ENCODE measurements at regions not wholly inside any gene's neighbourhood (a gene's known extent, or its start where the extent isn't known, plus 50 kb on each side); places are given as distances from the start of the nearest gene placed in this dataset.

- Histone ChIP-seq H3K27me3 (ENCODE audit: control insufficient read depth, insufficient read depth, low read length) (no peaks in the 10 kb centered on the region), H3K4me3 (ENCODE audit: insufficient read depth, low read depth, low read length) (no peak overlapping the region), H3K36me3 (replicated peaks; ENCODE audit: control insufficient read depth, insufficient read depth, low read length) (no peaks in the 10 kb centered on the region)
- DNase-seq = no peak
Observed at GRCh38 chr1:70866542-70867264, 180.9 kb downstream of the PTGER3 start.

- no peak for DNase-seq
- Histone ChIP-seq H3K36me3 (replicated peaks; ENCODE audit: control insufficient read depth, insufficient read depth, low read length) (no peaks in the 10 kb centered on the region), H3K4me3 (ENCODE audit: insufficient read depth, low read depth, low read length) (no peak overlapping the region), H3K27me3 (ENCODE audit: control insufficient read depth, insufficient read depth, low read length) (no peaks in the 10 kb centered on the region)
Observed at GRCh38 chr1:70871790-70872189, 175.8 kb downstream of the PTGER3 start.

- H3K36me3 ChIP-seq (replicated peaks; ENCODE audit: control insufficient read depth, insufficient read depth, low read length) = no peaks in the 10 kb centered on the region
- DNase-seq = no peak
- H3K27me3 ChIP-seq (ENCODE audit: control insufficient read depth, insufficient read depth, low read length) = no peaks in the 10 kb centered on the region
- no peak overlapping the region for H3K4me3 ChIP-seq (ENCODE audit: insufficient read depth, low read depth, low read length)
Observed at GRCh38 chr1:70874063-70874462, 173.6 kb downstream of the PTGER3 start.

DNA sequence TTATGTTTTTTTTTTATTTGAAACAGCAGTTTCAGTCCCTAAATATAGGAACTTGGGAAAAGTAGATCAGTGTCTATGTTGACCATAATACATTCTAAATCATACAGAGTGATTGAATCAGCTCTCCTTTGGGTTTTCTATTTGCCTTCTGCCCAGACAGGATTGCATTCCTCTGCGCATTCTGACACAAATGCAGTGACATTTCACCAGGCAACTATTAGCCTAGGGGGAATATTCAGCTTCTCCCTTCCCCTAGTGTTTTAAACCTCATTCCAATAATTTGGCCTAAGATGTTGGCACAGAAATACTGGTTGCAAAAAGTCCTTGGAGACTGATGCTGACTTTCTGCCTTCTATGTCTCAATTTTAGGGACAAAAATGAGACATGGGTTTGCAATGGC is 172.8 kb downstream of the PTGER3 start:
- no peak for DNase-seq
- Histone ChIP-seq H3K4me3 (ENCODE audit: insufficient read depth, low read depth, low read length) (no peak overlapping the region), H3K36me3 (replicated peaks; ENCODE audit: control insufficient read depth, insufficient read depth, low read length) (no peaks in the 10 kb centered on the region), H3K27me3 (ENCODE audit: control insufficient read depth, insufficient read depth, low read length) (no peaks in the 10 kb centered on the region)

- no peak for DNase-seq
- Histone ChIP-seq H3K27me3 (ENCODE audit: control insufficient read depth, insufficient read depth, low read length) (no peaks in the 10 kb centered on the region), H3K4me3 (ENCODE audit: insufficient read depth, low read depth, low read length) (no peak overlapping the region), H3K36me3 (replicated peaks; ENCODE audit: control insufficient read depth, insufficient read depth, low read length) (no peaks in the 10 kb centered on the region)
Observed at GRCh38 chr1:70877343-70877742, 170.3 kb downstream of the PTGER3 start.

GRCh38 chr1:70887936-70888335 is 159.7 kb downstream of the PTGER3 start:
- Histone ChIP-seq H3K4me3 (ENCODE audit: insufficient read depth, low read depth, low read length) (no peak overlapping the region), H3K36me3 (replicated peaks; ENCODE audit: control insufficient read depth, insufficient read depth, low read length) (no peaks in the 10 kb centered on the region), H3K27me3 (ENCODE audit: control insufficient read depth, insufficient read depth, low read length) (no peaks in the 10 kb centered on the region)
- DNase-seq = no peak

DNA sequence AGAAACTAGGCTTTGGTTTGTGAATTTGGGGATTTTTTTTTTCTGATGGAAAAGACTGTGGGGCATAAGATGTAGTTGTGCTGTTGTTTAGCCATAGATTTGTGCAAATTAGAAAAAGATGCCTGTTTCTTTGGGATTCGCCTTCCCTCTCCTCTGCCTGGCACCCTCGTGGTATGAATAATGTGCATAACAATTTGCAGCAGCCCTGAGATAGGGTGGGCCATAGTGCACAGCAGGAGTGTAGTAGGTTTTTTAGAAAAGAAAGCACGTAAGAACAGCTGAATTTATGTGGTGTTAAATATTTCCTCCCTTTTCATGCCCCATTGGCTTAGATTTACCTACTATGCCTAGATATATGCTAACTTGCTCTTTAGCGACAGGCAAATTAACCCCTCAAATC is 158.9 kb downstream of the PTGER3 start:
- no peaks in the 10 kb centered on the region for H3K27me3 ChIP-seq (ENCODE audit: control insufficient read depth, insufficient read depth, low read length)
- no peaks in the 10 kb centered on the region for H3K36me3 ChIP-seq (replicated peaks; ENCODE audit: control insufficient read depth, insufficient read depth, low read length)
- DNase-seq = no peak
- no peak overlapping the region for H3K4me3 ChIP-seq (ENCODE audit: insufficient read depth, low read depth, low read length)

GRCh38 chr1:70890408-70890807 is 157.2 kb downstream of the PTGER3 start:
- no peak for DNase-seq
- Histone ChIP-seq H3K36me3 (replicated peaks; ENCODE audit: control insufficient read depth, insufficient read depth, low read length) (no peaks in the 10 kb centered on the region), H3K27me3 (ENCODE audit: control insufficient read depth, insufficient read depth, low read length) (no peaks in the 10 kb centered on the region), H3K4me3 (ENCODE audit: insufficient read depth, low read depth, low read length) (no peak overlapping the region)

DNA sequence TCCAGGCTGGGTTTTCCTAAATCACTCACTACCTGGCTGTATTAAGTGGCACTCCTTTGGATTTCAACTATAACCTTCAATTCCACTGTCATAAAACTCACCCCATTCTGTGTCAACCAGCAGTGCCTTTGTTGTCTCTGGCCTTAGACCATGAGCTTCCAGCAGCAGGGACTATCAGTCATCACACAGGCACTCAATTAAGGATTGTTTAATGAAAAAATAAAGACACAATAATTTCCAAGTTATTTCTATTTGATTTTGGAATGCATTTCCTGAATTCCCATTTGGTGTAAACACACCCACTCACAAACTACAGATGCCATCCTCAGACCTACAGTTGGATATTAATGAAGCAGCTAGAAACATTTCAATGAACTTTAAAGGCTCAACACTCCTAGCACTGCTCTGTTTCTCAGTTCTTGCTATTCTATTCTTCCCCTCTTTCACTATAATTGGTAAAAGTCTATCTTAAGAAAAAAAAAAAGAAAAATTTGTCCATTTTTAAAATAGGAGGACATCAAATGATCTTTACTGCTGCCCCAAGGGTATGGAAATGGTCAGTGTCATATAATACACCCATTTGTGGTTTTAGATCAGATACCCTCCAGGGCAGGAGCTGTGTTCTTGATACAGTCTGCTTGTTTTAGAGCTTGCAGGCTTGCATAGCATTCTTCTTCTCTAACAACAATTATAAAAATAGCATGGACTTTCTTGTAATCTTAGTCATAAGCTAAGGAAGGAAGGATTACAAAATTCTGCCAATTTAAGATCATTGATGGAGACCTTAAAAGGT is 156.4 kb downstream of the PTGER3 start:
- no peak for DNase-seq
- Histone ChIP-seq H3K4me3 (ENCODE audit: insufficient read depth, low read depth, low read length) (no peak overlapping the region), H3K27me3 (ENCODE audit: control insufficient read depth, insufficient read depth, low read length) (no peaks in the 10 kb centered on the region), H3K36me3 (replicated peaks; ENCODE audit: control insufficient read depth, insufficient read depth, low read length) (no peaks in the 10 kb centered on the region)

- Histone ChIP-seq H3K36me3 (replicated peaks; ENCODE audit: control insufficient read depth, insufficient read depth, low read length) (no peaks in the 10 kb centered on the region), H3K4me3 (ENCODE audit: insufficient read depth, low read depth, low read length) (no peak overlapping the region)
- no peak for DNase-seq
Observed at GRCh38 chr1:70892140-70892539, 155.5 kb downstream of the PTGER3 start.

DNA sequence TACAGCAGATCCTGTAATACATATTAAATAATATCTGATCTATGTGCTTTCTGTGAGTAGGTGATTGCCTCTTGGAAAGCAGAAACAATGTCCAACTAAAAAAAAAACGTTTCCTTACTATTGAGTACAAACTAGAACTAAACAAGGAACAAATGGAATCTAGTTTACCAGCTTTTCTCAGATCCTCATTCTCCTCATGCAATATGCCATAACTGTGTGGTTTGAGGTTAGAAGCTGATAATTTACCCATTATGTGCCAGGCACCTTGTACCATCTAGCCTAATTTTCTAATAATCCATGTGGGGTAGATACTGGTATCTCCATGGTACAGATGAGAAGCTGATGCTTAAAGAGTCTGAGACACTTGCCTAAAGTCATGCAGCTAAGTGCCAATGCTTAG is 154.7 kb downstream of the PTGER3 start:
- H3K4me3 ChIP-seq (ENCODE audit: insufficient read depth, low read depth, low read length) = no peak overlapping the region
- H3K36me3 ChIP-seq (replicated peaks; ENCODE audit: control insufficient read depth, insufficient read depth, low read length) = no peaks in the 10 kb centered on the region
- no peak for DNase-seq
- no peaks in the 10 kb centered on the region for H3K27me3 ChIP-seq (ENCODE audit: control insufficient read depth, insufficient read depth, low read length)

More at GRCh38 chr1:70892140-70892539, 155.5 kb downstream of the PTGER3 start:
- H3K27me3 ChIP-seq (ENCODE audit: control insufficient read depth, insufficient read depth, low read length) = no peaks in the 10 kb centered on the region

DNA sequence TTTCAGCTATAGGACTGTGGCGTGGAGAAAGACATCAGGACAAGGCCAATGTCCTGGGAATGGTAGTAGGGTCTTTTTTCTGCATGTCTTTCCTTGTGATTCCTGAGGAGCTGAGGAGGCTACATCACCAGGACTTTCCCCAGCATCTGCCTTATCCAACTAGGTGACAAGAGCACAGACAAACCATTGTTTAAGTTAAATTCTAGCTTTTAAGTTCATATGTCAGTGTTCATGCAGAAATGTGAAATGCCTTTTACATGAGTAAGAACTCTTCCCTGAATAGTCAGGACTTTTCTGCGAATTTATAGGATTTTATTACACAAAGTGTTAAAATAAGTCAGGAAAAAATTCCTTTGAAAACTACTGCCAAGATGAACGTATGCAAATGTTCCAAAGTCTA is 154.2 kb downstream of the PTGER3 start:
- no peak for DNase-seq
- no peaks in the 10 kb centered on the region for H3K36me3 ChIP-seq (replicated peaks; ENCODE audit: control insufficient read depth, insufficient read depth, low read length)
- H3K27me3 ChIP-seq (ENCODE audit: control insufficient read depth, insufficient read depth, low read length) = no peaks in the 10 kb centered on the region
- no peak overlapping the region for H3K4me3 ChIP-seq (ENCODE audit: insufficient read depth, low read depth, low read length)

DNA sequence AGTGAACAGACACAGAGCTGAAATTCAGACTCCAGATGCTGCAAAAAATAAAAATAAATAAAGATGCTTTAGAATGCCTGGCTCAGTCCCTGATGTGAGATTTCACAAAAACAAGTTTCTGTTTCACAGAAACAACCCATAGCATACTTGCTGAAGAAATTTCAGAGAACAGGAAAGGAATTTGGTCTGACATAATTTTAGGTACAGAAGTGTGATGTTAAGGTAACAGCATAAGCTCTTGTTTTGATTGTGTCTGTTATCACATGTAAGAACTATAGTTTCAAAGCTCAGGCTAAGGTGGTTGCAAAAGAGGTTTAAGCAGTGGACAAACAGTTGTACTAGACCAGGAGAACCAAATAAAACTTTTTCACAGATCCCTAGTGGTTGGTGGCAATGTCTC is 152.1 kb downstream of the PTGER3 start:
- no peak for DNase-seq
- no peaks in the 10 kb centered on the region for H3K27me3 ChIP-seq (ENCODE audit: control insufficient read depth, insufficient read depth, low read length)
- H3K4me3 ChIP-seq (ENCODE audit: insufficient read depth, low read depth, low read length) = no peak overlapping the region
- no peaks in the 10 kb centered on the region for H3K36me3 ChIP-seq (replicated peaks; ENCODE audit: control insufficient read depth, insufficient read depth, low read length)

DNA sequence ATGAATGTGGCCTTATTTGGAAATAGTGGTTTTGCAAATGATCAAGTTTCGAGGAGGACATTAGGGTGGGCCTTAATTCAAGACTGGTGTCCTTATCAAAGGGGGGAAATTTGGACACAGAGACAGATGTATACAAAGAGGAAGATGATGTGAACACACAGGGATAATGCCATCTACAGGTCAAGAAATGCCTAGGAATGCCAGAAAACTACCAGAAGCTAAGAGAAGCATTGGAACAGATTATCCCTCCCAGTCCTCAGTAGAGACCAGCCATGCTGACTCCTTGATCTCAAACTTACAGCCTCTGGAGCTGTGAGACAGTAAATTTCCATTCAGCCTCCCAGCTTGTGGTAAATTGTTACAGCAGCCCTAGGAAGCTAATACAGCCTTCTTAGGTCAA is 151.4 kb downstream of the PTGER3 start:
- H3K4me3 ChIP-seq (ENCODE audit: insufficient read depth, low read depth, low read length) = no peak overlapping the region
- no peaks in the 10 kb centered on the region for H3K36me3 ChIP-seq (replicated peaks; ENCODE audit: control insufficient read depth, insufficient read depth, low read length)
- DNase-seq = peak; percentile 10
- no peaks in the 10 kb centered on the region for H3K27me3 ChIP-seq (ENCODE audit: control insufficient read depth, insufficient read depth, low read length)

GRCh38 chr1:70897273-70897672 is 150.3 kb downstream of the PTGER3 start:
- no peak overlapping the region for H3K4me3 ChIP-seq (ENCODE audit: insufficient read depth, low read depth, low read length)
- H3K27me3 ChIP-seq (ENCODE audit: control insufficient read depth, insufficient read depth, low read length) = no peaks in the 10 kb centered on the region
- DNase-seq = no peak
- H3K36me3 ChIP-seq (replicated peaks; ENCODE audit: control insufficient read depth, insufficient read depth, low read length) = no peaks in the 10 kb centered on the region
